GM12878 (cell line): ENCODE measurements at regions not wholly inside any gene's neighbourhood (a gene's known extent, or its start where the extent isn't known, plus 50 kb on each side); places are given as distances from the start of the nearest gene placed in this dataset.

Experiments
- BHLHE40 ChIP-seq, 2 experiments: fragments of 450-650 bp in 1 of 2; IDR thresholded peaks; 2 replicates each; pipeline ENCODE4 v1.6.1; 2011 to 2017; ENCODE audit warnings: low read depth in 2 of 2, borderline replicate concordance in 1 of 2, improper control_type of control experiment in 1 of 2, low read length in 1 of 2, mild to moderate bottlenecking in 1 of 2
- CEBPB ChIP-seq, 2 experiments: fragments of 150-350 bp in 1 of 2; IDR thresholded peaks; 2 replicates each; pipeline ENCODE4 v1.6.1; 2012 to 2014; ENCODE audit warnings: low read depth in 2 of 2, low read length in 2 of 2, borderline replicate concordance in 1 of 2, inconsistent platforms in 1 of 2
- CTCF ChIP-seq, 3 experiments: IDR thresholded peaks in 2 of 3; conservative IDR thresholded peaks in 1 of 3; 2 replicates each; pipeline ENCODE4 v1.5.1; 2011; ENCODE audit warnings: low read depth in 3 of 3, low read length in 3 of 3, mild to moderate bottlenecking in 3 of 3, control low read depth in 2 of 3, moderate library complexity in 2 of 3, inconsistent platforms in 1 of 3, mixed read lengths in 1 of 3; ENCODE audit not compliant: control insufficient read depth in 2 of 3, insufficient read depth in 1 of 3; ENCODE audit errors: extremely low read depth in 1 of 3
- EP300 ChIP-seq, 2 experiments: fragments of 150-350 bp in 1 of 2; IDR thresholded peaks; 2 replicates each; pipeline ENCODE4 v1.6.1; 2011 to 2012; ENCODE audit warnings: low read depth in 2 of 2, low read length in 2 of 2, borderline replicate concordance in 1 of 2, improper control_type of control experiment in 1 of 2, inconsistent platforms in 1 of 2; ENCODE audit not compliant: control insufficient read depth in 1 of 2
- POLR2A ChIP-seq: IDR thresholded peaks from 2 replicates; pipeline ENCODE4 v1.6.1; 2011; ENCODE audit warnings: low read depth, mild to moderate bottlenecking, low read length
- POLR2AphosphoS5 ChIP-seq: IDR thresholded peaks from 2 replicates; pipeline ENCODE4 v1.6.1; 2011; ENCODE audit warnings: mild to moderate bottlenecking, low read length, inconsistent platforms
- RFX5 ChIP-seq: IDR thresholded peaks from 2 replicates; pipeline ENCODE4 v1.6.1; 2011; ENCODE audit warnings: low read depth, low read length, improper control_type of control experiment
- SP1 ChIP-seq: IDR thresholded peaks from one replicate; pipeline ENCODE4 v1.6.1; 2011; ENCODE audit warnings: low read depth, low read length
- TARDBP ChIP-seq: IDR thresholded peaks from 2 replicates; pipeline ENCODE4 v1.6.1; 2016; ENCODE audit warnings: borderline replicate concordance
- TBL1XR1 ChIP-seq: IDR thresholded peaks from 2 replicates; pipeline ENCODE4 v1.6.1; 2012; ENCODE audit warnings: low read depth, low read length, improper control_type of control experiment
- ZNF274 ChIP-seq: IDR thresholded peaks from one replicate; pipeline ENCODE4 v1.8.0; 2011; ENCODE audit not compliant: insufficient read length, insufficient read depth

GRCh38 chr1:60153961-60154360, 80.4 kb upstream of the C1orf87 start:
- TF ChIP-seq CTCF (IDR thresholded peaks at IDR 0.05 in 2 of 3, conservative IDR thresholded peaks at IDR 0.05 in 1 of 3; ENCODE audit: control insufficient read depth in 2 of 3, extremely low read depth in 1 of 3, insufficient read depth in 1 of 3, low read depth in 3 of 3, low read length in 3 of 3) = no peak
- TF ChIP-seq SP1 = no peak
- TF ChIP-seq CEBPB (IDR thresholded peaks at IDR 0.05; ENCODE audit: borderline replicate concordance in 1 of 2, low read depth in 2 of 2, low read length in 2 of 2) = no peak
- TF ChIP-seq TBL1XR1 = no peak
- no peak for TF ChIP-seq ZNF274
- TF ChIP-seq RFX5 = no peak
- no peak for TF ChIP-seq POLR2AphosphoS5
- no peak for TF ChIP-seq TARDBP
- TF ChIP-seq EP300 (IDR thresholded peaks at IDR 0.05; ENCODE audit: borderline replicate concordance in 1 of 2, control insufficient read depth in 1 of 2, low read depth in 2 of 2, low read length in 2 of 2) = no peak
- TF ChIP-seq BHLHE40 (IDR thresholded peaks at IDR 0.05; ENCODE audit: borderline replicate concordance in 1 of 2, low read depth in 2 of 2, low read length in 1 of 2) = no peak
- no peak for TF ChIP-seq POLR2A
